Tibial artery (tissue), 4 donors: ENCODE measurements at regions not wholly inside any gene's neighbourhood (a gene's known extent, or its start where the extent isn't known, plus 50 kb on each side); places are given as distances from the start of the nearest gene placed in this dataset.

Experiments
- DNase-seq, 2 donors: peaks; one replicate each; pipeline ENCODE4 v3.0.0-alpha.2; 2019
- H3K27ac ChIP-seq, 2 donors: fragments of 200-600 bp; sonication (generic) in 1 of 2; 1 replicate in 1 of 2; 2 replicates in 1 of 2; pipeline ENCODE4 v1.5.1; 2018 to 2019; ENCODE audit warnings: mild to moderate bottlenecking in 1 of 2
- H3K27me3 ChIP-seq, 2 donors: fragments of 200-600 bp; sonication (generic) in 1 of 2; one replicate each; pipeline versions ENCODE4 v1.5.1 to v1.6.0; 2016 to 2019
- H3K36me3 ChIP-seq, 3 donors: fragments of 200-600 bp; sonication (generic) in 2 of 3; one replicate each; pipeline ENCODE4 v1.5.1; 2016 to 2019; ENCODE audit warnings: mild to moderate bottlenecking in 2 of 3
- H3K4me1 ChIP-seq, 4 donors: fragments of 200-600 bp; sonication (generic) in 2 of 4; 1 replicate in 3 of 4; 2 replicates in 1 of 4; pipeline ENCODE4 v1.5.1; 2016 to 2019
- H3K4me3 ChIP-seq, 2 donors: fragments of 200-600 bp; sonication (generic) in 1 of 2; 1 replicate in 1 of 2; 2 replicates in 1 of 2; pipeline ENCODE4 v1.5.1; 2018 to 2019; ENCODE audit warnings: mild to moderate bottlenecking in 2 of 2
- H3K9me3 ChIP-seq, 3 donors: fragments of 200-600 bp; sonication (generic) in 1 of 3; one replicate each; pipeline ENCODE4 v1.5.1; 2016 to 2019
- CTCF ChIP-seq, 2 experiments: fragments of 200-600 bp in 1 of 2; fragments of 450-650 bp in 1 of 2; IDR thresholded peaks; one replicate each; pipeline ENCODE4 v1.5.1; 2017 to 2019; ENCODE audit warnings: antibody characterized with exemption in 2 of 2, mild to moderate bottlenecking in 1 of 2, moderate library complexity in 1 of 2
- intact Hi-C: fragments of 100-400 bp; cut with DNase I; formaldehyde crosslinking; loops from one replicate; pipeline ENCODE4 v1.15.0; 2023; ENCODE audit warnings: low total_unique reads

- DNase-seq = no peak
- H3K4me1 ChIP-seq = peaks cover 0 to 33% (median 11%) of the 10 kb centered on the region in 4 donors
- H3K4me3 ChIP-seq = peak overlapping the region in 1 of 2 donors; percentile 5
- H3K9me3 ChIP-seq = no peaks in the 10 kb centered on the region
- no peaks in the 10 kb centered on the region for H3K27me3 ChIP-seq
- peak overlapping the region; percentile 49 to 52 for H3K27ac ChIP-seq
- H3K36me3 ChIP-seq = no peaks in the 10 kb centered on the region
- intact Hi-C loops = no loop called here
- TF ChIP-seq CTCF (IDR thresholded peaks at IDR 0.05) = no peak
These were observed 84.9 kb upstream of the SLC44A3 start for GRCh38 chr1:94734963-94735901.

- Histone ChIP-seq H3K4me3 (no peak overlapping the region), H3K27me3 (no peaks in the 10 kb centered on the region), H3K9me3 (no peaks in the 10 kb centered on the region), H3K27ac (no peak overlapping the region), H3K36me3 (no peaks in the 10 kb centered on the region), H3K4me1 (peaks cover 0 to 38% (median 17%) of the 10 kb centered on the region in 4 donors)
- TF ChIP-seq CTCF (IDR thresholded peaks at IDR 0.05) = no peak
- intact Hi-C loops = no loop called here
- no peak for DNase-seq
These were observed 88.3 kb upstream of the SLC44A3 start for GRCh38 chr1:94731891-94732290.

- H3K36me3 ChIP-seq = no peaks in the 10 kb centered on the region
- DNase-seq = no peak
- intact Hi-C loops = no loop called here
- H3K9me3 ChIP-seq = no peaks in the 10 kb centered on the region
- no peaks in the 10 kb centered on the region for H3K27me3 ChIP-seq
- H3K4me3 ChIP-seq = no peak overlapping the region
- H3K4me1 ChIP-seq = peaks cover 0 to 34% (median 16%) of the 10 kb centered on the region in 4 donors
- H3K27ac ChIP-seq = no peak overlapping the region
- no peak for TF ChIP-seq CTCF (IDR thresholded peaks at IDR 0.05)
These were observed 89.7 kb upstream of the SLC44A3 start for GRCh38 chr1:94730450-94730849.

- H3K27ac ChIP-seq = peak overlapping the region; percentile 12 to 32
- H3K4me3 ChIP-seq = no peak overlapping the region
- no peak for DNase-seq
- H3K36me3 ChIP-seq = no peaks in the 10 kb centered on the region
- intact Hi-C loops = no loop called here
- no peaks in the 10 kb centered on the region for H3K27me3 ChIP-seq
- TF ChIP-seq CTCF (IDR thresholded peaks at IDR 0.05) = no peak
- H3K4me1 ChIP-seq = peaks cover 0 to 26% (median 12%) of the 10 kb centered on the region in 4 donors
- H3K9me3 ChIP-seq = no peaks in the 10 kb centered on the region
These were observed 90.9 kb upstream of the SLC44A3 start for GRCh38 chr1:94729267-94729666.

DNA sequence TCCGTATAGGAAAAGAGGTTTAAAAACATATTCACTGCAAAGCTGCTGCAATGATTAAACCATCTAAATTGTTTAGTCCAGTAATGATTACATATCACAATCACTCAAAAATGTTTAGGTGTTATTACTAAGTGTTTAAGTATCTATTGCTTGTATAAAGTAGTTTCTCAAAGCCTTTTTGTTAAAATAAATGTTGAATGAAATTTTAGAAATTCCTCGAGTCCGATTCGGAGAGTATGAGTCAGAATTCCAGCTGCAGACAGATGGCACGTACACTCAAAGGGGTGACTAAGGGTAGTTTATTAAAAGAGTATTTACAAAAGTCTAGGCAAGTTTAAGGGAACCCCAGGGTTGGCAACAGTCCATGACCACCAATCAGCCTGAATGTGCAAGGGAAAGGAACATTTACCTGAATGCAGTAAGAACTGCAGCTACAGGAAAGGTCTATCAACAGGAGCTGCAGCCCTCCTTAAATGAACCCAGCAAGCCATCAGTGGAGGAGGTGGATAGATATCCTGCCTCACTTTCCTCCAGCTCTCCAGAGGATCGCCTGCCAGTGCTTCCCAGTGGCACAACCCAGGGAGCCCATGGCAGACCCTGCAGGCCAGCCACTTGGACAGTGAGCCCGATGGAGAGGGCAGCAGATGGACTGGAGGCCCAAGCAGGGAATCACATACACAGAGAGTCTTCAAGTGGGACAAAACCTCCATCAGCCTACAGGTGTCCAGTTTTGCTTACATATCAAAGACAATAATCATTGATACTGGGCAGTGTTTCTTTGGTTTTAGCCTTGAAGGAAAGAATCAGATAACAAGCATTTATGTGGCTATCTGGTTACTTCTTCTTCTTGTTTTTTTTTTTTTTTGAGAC, 92.1 kb upstream of the SLC44A3 start:
- H3K27ac ChIP-seq = no peak overlapping the region
- no peak overlapping the region for H3K4me3 ChIP-seq
- no peaks in the 10 kb centered on the region for H3K27me3 ChIP-seq
- TF ChIP-seq CTCF (IDR thresholded peaks at IDR 0.05) = no peak
- no peaks in the 10 kb centered on the region for H3K9me3 ChIP-seq
- no peaks in the 10 kb centered on the region for H3K36me3 ChIP-seq
- intact Hi-C loops = no loop called here
- no peak for DNase-seq
- peaks cover 0 to 26% (median 12%) of the 10 kb centered on the region in 4 donors for H3K4me1 ChIP-seq
